HepG2 (cell line): ENCODE measurements at regions not wholly inside any gene's neighbourhood (a gene's known extent, or its start where the extent isn't known, plus 50 kb on each side); places are given as distances from the start of the nearest gene placed in this dataset.

Experiments
- ATAC-seq: fragments of 200-7000 bp; cut with Tn5 transposase; 3 replicates; pipeline ENCODE4 v1.9.1; 2020; ENCODE audit warnings: mild to moderate bottlenecking, moderate library complexity
- BruUV-seq: library from RNA; stranded (reverse); fragments of 400-500 nt; replicated peaks from 2 replicates; lab custom pipeline; 2021; lab: Mats Ljungman, UMichigan
- CTCF ChIA-PET: fragments of 300-600 bp; formaldehyde crosslinking; extraction: SDS; loops from one replicate; lab custom pipeline; 2021; ENCODE audit warnings: low total read pairs, inconsistent platforms, low intra/inter-chr PET ratio; lab: Yijun Ruan, JAX
- POLR2A ChIA-PET: fragments of 350-600 bp; sonication (Branson Sonifier 250); formaldehyde crosslinking; loops from one replicate; lab custom pipeline; 2020; ENCODE audit warnings: antibody characterized with exemption, inconsistent platforms; lab: Yijun Ruan, JAX
- DNase-seq: peaks from one replicate; pipeline ENCODE4 v3.0.0-alpha.2; 2015; ENCODE audit warnings: low spot score
- FAIRE-seq: peaks from 3 replicates; lab custom pipeline; 2011; peaks lifted over from hg19 to GRCh38; lab: Jason Lieb, UNC
- H2AFZ ChIP-seq: one replicate; pipeline ENCODE4 v1.6.1; 2011; ENCODE audit warnings: low read length, inconsistent platforms
- H3K27ac ChIP-seq: fragments of 300-600 bp; 3 replicates; pipeline ENCODE4 v1.8.0; 2011; ENCODE audit warnings: mixed run types, mild to moderate bottlenecking, mixed read lengths, low read length, inconsistent platforms; ENCODE audit not compliant: insufficient read depth; ENCODE audit errors: extremely low read length
- H3K27me3 ChIP-seq, 2 experiments: fragments of 200-600 bp in 1 of 2; 2 replicates in 1 of 2; 3 replicates in 1 of 2; pipeline versions ENCODE4 v1.6.0 to v1.8.0; 2011; ENCODE audit warnings: low read length in 2 of 2, mild to moderate bottlenecking in 2 of 2, moderate library complexity in 2 of 2, inconsistent platforms in 1 of 2; ENCODE audit not compliant: insufficient read depth in 2 of 2, control insufficient read depth in 1 of 2
- H3K36me3 ChIP-seq, 2 experiments: fragments of 200-600 bp in 1 of 2; replicated peaks in 1 of 2; 2 replicates in 1 of 2; 3 replicates in 1 of 2; pipeline versions ENCODE4 v1.5.1 to v1.8.0; 2011; ENCODE audit warnings: low read length in 2 of 2, inconsistent platforms in 1 of 2; ENCODE audit not compliant: insufficient read depth in 2 of 2, control insufficient read depth in 1 of 2
- H3K4me1 ChIP-seq: 2 replicates; pipeline ENCODE4 v1.5.1; 2012; ENCODE audit warnings: low read length, inconsistent platforms; ENCODE audit not compliant: insufficient read depth
- H3K4me2 ChIP-seq: 2 replicates; pipeline ENCODE4 v1.6.0; 2011; ENCODE audit warnings: low read depth, low read length, inconsistent platforms
- H3K4me3 ChIP-seq, 3 experiments: fragments of 200-600 bp in 1 of 3; sonication (generic), shearing (Covaris generic) in 1 of 3; replicated peaks in 1 of 3; 2 replicates each; pipeline ENCODE4 v1.5.1; 2011 to 2016; ENCODE audit warnings: low read length in 3 of 3, inconsistent platforms in 2 of 3, low read depth in 2 of 3, mild to moderate bottlenecking in 2 of 3, control low read depth in 1 of 3, mixed read lengths in 1 of 3; ENCODE audit not compliant: insufficient read depth in 1 of 3
- H3K79me2 ChIP-seq: one replicate; pipeline ENCODE4 v1.6.1; 2011; ENCODE audit warnings: low read length, inconsistent platforms; ENCODE audit not compliant: insufficient read depth
- H3K9ac ChIP-seq: 2 replicates; pipeline ENCODE4 v1.6.0; 2011; ENCODE audit warnings: mild to moderate bottlenecking, low read depth, low read length, inconsistent platforms; ENCODE audit not compliant: insufficient read depth
- H3K9me3 ChIP-seq: 2 replicates; pipeline ENCODE4 v1.5.1; 2012; ENCODE audit warnings: mild to moderate bottlenecking, low read length
- H4K20me1 ChIP-seq: 2 replicates; pipeline ENCODE4 v1.6.0; 2011; ENCODE audit warnings: inconsistent platforms, mild to moderate bottlenecking, low read length, moderate library complexity; ENCODE audit not compliant: insufficient read depth
- ARHGAP35 ChIP-seq: sonication (generic); formaldehyde crosslinking; IDR thresholded peaks from 2 replicates; pipeline ENCODE4 v1.9.0; 2022; ENCODE audit warnings: mild to moderate bottlenecking, inconsistent platforms, moderate library complexity, missing genetic modification reagents, borderline replicate concordance
- EP300 ChIP-seq, 3 experiments: sonication (generic) in 1 of 3; formaldehyde crosslinking in 1 of 3; IDR thresholded peaks; 2 replicates each; pipeline versions ENCODE4 v1.5.1 to v1.6.1; 2011 to 2020; ENCODE audit warnings: low read depth in 2 of 3, low read length in 2 of 3, borderline replicate concordance in 1 of 3, improper control_type of control experiment in 1 of 3, mild to moderate bottlenecking in 1 of 3, missing genetic modification reagents in 1 of 3, moderate library complexity in 1 of 3
- ETV5 ChIP-seq: IDR thresholded peaks from 2 replicates; pipeline ENCODE4 v1.6.1; 2018; ENCODE audit warnings: missing biosample characterization, missing genetic modification reagents, inconsistent platforms, borderline replicate concordance
- FOXA1 ChIP-seq, 2 experiments: fragments of 450-650 bp in 1 of 2; sonication (generic) in 1 of 2; formaldehyde crosslinking in 1 of 2; IDR thresholded peaks; 2 replicates each; pipeline versions ENCODE4 v1.4.0 to v1.6.1; 2016 to 2020; ENCODE audit warnings: missing genetic modification reagents in 1 of 2
- HNRNPL ChIP-seq: fragments of 200-400 bp; formaldehyde crosslinking; IDR thresholded peaks from 2 replicates; pipeline ENCODE4 v1.6.1; 2017; ENCODE audit warnings: mild to moderate bottlenecking, low read depth, low read length
- IRF2 ChIP-seq: IDR thresholded peaks from 2 replicates; pipeline ENCODE4 v1.6.1; 2018; ENCODE audit warnings: missing genetic modification reagents, missing compliant biosample characterization
- KMT2B ChIP-seq: IDR thresholded peaks from 2 replicates; pipeline ENCODE4 v1.6.1; 2016; ENCODE audit warnings: missing genetic modification reagents, missing compliant biosample characterization
- MEIS2 ChIP-seq: sonication (generic); formaldehyde crosslinking; IDR thresholded peaks from 2 replicates; pipeline ENCODE4 v1.9.0; 2021; ENCODE audit warnings: mild to moderate bottlenecking, missing genetic modification reagents
- NR0B2 ChIP-seq: sonication (generic); formaldehyde crosslinking; IDR thresholded peaks from 2 replicates; pipeline ENCODE4 v1.4.0; 2020; ENCODE audit warnings: mild to moderate bottlenecking, missing genetic modification reagents
- PHF8 ChIP-seq: sonication (generic); formaldehyde crosslinking; IDR thresholded peaks from 2 replicates; pipeline ENCODE4 v1.5.0; 2020; ENCODE audit warnings: missing genetic modification reagents
- RFX3 ChIP-seq: IDR thresholded peaks from 2 replicates; pipeline ENCODE4 v1.6.1; 2016; ENCODE audit warnings: missing biosample characterization, missing genetic modification reagents
- SOX5 ChIP-seq: IDR thresholded peaks from 2 replicates; pipeline ENCODE4 v1.6.1; 2016; ENCODE audit warnings: borderline replicate concordance
- SSRP1 ChIP-seq: IDR thresholded peaks from 2 replicates; pipeline ENCODE4 v1.6.1; 2016; ENCODE audit warnings: control low read depth
- WIZ ChIP-seq: sonication (generic); formaldehyde crosslinking; IDR thresholded peaks from 2 replicates; pipeline ENCODE4 v1.5.1; 2020; ENCODE audit warnings: mild to moderate bottlenecking, missing genetic modification reagents
- ZBTB37 ChIP-seq: sonication (generic); formaldehyde crosslinking; IDR thresholded peaks from 2 replicates; pipeline ENCODE4 v1.4.0; 2020; ENCODE audit warnings: mild to moderate bottlenecking, missing genetic modification reagents
- ZFP36 ChIP-seq: fragments of 150-350 bp; IDR thresholded peaks from 2 replicates; pipeline ENCODE4 v1.6.1; 2018; ENCODE audit warnings: borderline replicate concordance, low read length, low read depth; ENCODE audit not compliant: partially characterized antibody
- ZNF205 ChIP-seq: IDR thresholded peaks from 2 replicates; pipeline ENCODE4 v1.6.1; 2018; ENCODE audit warnings: missing biosample characterization, missing genetic modification reagents
- ZNF235 ChIP-seq: sonication (generic); formaldehyde crosslinking; IDR thresholded peaks from 2 replicates; pipeline ENCODE4 v1.8.1; 2023; ENCODE audit warnings: mild to moderate bottlenecking, missing genetic modification reagents, borderline replicate concordance
- ZNF329 ChIP-seq: sonication (generic); formaldehyde crosslinking; IDR thresholded peaks from 2 replicates; pipeline ENCODE4 v1.9.0; 2021; ENCODE audit warnings: low read depth, mild to moderate bottlenecking, missing genetic modification reagents
- ZNF44 ChIP-seq: sonication (generic); formaldehyde crosslinking; IDR thresholded peaks from 2 replicates; pipeline ENCODE4 v1.5.1; 2020; ENCODE audit warnings: mild to moderate bottlenecking, missing genetic modification reagents
- ZNF552 ChIP-seq: sonication (generic); formaldehyde crosslinking; IDR thresholded peaks from 2 replicates; pipeline ENCODE4 v1.9.0; 2022; ENCODE audit warnings: missing genetic modification reagents, mild to moderate bottlenecking, borderline replicate concordance
- ZNF737 ChIP-seq: sonication (generic); formaldehyde crosslinking; IDR thresholded peaks from 2 replicates; pipeline ENCODE4 v1.5.0; 2020; ENCODE audit warnings: missing genetic modification reagents, mild to moderate bottlenecking, borderline replicate concordance
- ZNF788 ChIP-seq: sonication (generic); formaldehyde crosslinking; IDR thresholded peaks from 2 replicates; pipeline ENCODE4 v1.5.0; 2020; ENCODE audit warnings: mild to moderate bottlenecking, missing genetic modification reagents, borderline replicate concordance
- WGBS: methylation state at CpG from one replicate; pipeline ENCODE4 v1.1.6; 2017; ENCODE audit warnings: low lambda C conversion rate; 5-methylcytosine and 5-hydroxymethylcytosine counted together
- in situ Hi-C: cut with HindIII; loops from 2 replicates; pipeline ENCODE4 v1.10.0; 2017; ENCODE audit warnings: low pct_unique_long_range_greater_than_20kb; ENCODE audit not compliant: extremely low pct_ligation_motif_present
- intact Hi-C: fragments of 100-400 bp; cut with micrococcal nuclease; formaldehyde crosslinking; loops from one replicate; pipeline ENCODE4 v1.10.0; 2022; ENCODE audit not compliant: unreplicated experiment

GRCh38 chr2:7703048-7703447 lies 785.8 kb downstream of the RNF144A start (continued):
- TF ChIP-seq SOX5 (CRISPR knock-in tag) = no peak
- no peak for TF ChIP-seq ZNF235 (CRISPR knock-in tag)
- TF ChIP-seq ZNF788 (CRISPR knock-in tag) = no peak
- no peak for TF ChIP-seq PHF8
- no peak for TF ChIP-seq ZNF44 (CRISPR knock-in tag)
- no peak for TF ChIP-seq ARHGAP35
- TF ChIP-seq EP300 (IDR thresholded peaks at IDR 0.05; ENCODE audit: low read depth in 2 of 2, low read length in 2 of 2) = no peak
- TF ChIP-seq EP300 (CRISPR knock-in tag; IDR thresholded peaks at IDR 0.05; ENCODE audit: borderline replicate concordance) = no peak
- no peak for TF ChIP-seq MEIS2 (CRISPR knock-in tag)
- TF ChIP-seq NR0B2 (CRISPR knock-in tag) = no peak
- TF ChIP-seq SSRP1 (CRISPR knock-in tag) = no peak
- TF ChIP-seq FOXA1 (IDR thresholded peaks at IDR 0.05) = no peak
- TF ChIP-seq FOXA1 (CRISPR knock-in tag; IDR thresholded peaks at IDR 0.05) = no peak

- CTCF ChIA-PET = no interaction called here
- TF ChIP-seq WIZ (CRISPR knock-in tag) (no peak), ZNF329 (no peak), ZFP36 (no peak), ZNF44 (CRISPR knock-in tag) (no peak), ZNF205 (no peak), ZNF737 (CRISPR knock-in tag) (no peak), RFX3 (CRISPR knock-in tag) (no peak), ETV5 (CRISPR knock-in tag) (no peak), IRF2 (CRISPR knock-in tag) (no peak), ZNF552 (no peak), KMT2B (CRISPR knock-in tag) (no peak), HNRNPL (no peak), ZBTB37 (CRISPR knock-in tag) (no peak)
These were observed 786.4 kb downstream of the RNF144A start for GRCh38 chr2:7703543-7704144.

More at GRCh38 chr2:7703543-7704144, 786.4 kb downstream of the RNF144A start:
- DNase-seq = no peak
- Histone ChIP-seq H4K20me1 (no peaks in the 10 kb centered on the region), H3K4me1 (no peaks in the 10 kb centered on the region), H2AFZ (no peak overlapping the region), H3K27me3 (no peaks in the 10 kb centered on the region), H3K9me3 (no peaks in the 10 kb centered on the region), H3K27ac (no peak overlapping the region), H3K9ac (no peak overlapping the region), H3K4me3 (no peak overlapping the region), H3K79me2 (no peaks in the 10 kb centered on the region), H3K36me3 (no peaks in the 10 kb centered on the region), H3K4me2 (no peak overlapping the region)
- ATAC-seq = no peak
- no peak for FAIRE-seq
- POLR2A ChIA-PET = no interaction called here
- BruUV-seq = no TSS peak
- intact Hi-C loops (no loop called here), in situ Hi-C loops (no loop called here)
- 48% methylated on average over 5 of the region's 5 CpGs for WGBS
